Hepatocyte (in vitro differentiated cells): ENCODE measurements at regions not wholly inside any gene's neighbourhood (a gene's known extent, or its start where the extent isn't known, plus 50 kb on each side); places are given as distances from the start of the nearest gene placed in this dataset.

Experiments used
- DNase-seq: peaks from one replicate; pipeline ENCODE4 v3.0.0-alpha.2; 2016; ENCODE audit warnings: low spot score
- H2AFZ ChIP-seq: fragments of 200-600 bp; sonication (generic); 2 replicates; pipeline ENCODE4 v1.6.0; 2016; ENCODE audit warnings: antibody characterized with exemption, mild to moderate bottlenecking
- H3K27ac ChIP-seq: fragments of 200-600 bp; sonication (generic); 2 replicates; pipeline ENCODE4 v1.5.1; 2016; ENCODE audit warnings: mild to moderate bottlenecking
- H3K27me3 ChIP-seq: fragments of 200-600 bp; sonication (generic); 2 replicates; pipeline ENCODE4 v1.6.1; 2016
- H3K36me3 ChIP-seq: fragments of 200-600 bp; sonication (generic); replicated peaks from 2 replicates; pipeline ENCODE4 v1.5.1; 2016; ENCODE audit warnings: low read depth; ENCODE audit not compliant: insufficient read depth
- H3K4me1 ChIP-seq: fragments of 200-600 bp; sonication (generic); 2 replicates; pipeline ENCODE4 v1.5.1; 2016; ENCODE audit warnings: mild to moderate bottlenecking, moderate library complexity; ENCODE audit not compliant: insufficient read depth
- H3K4me2 ChIP-seq: fragments of 200-600 bp; sonication (generic); 2 replicates; pipeline ENCODE4 v1.6.0; 2016
- H3K4me3 ChIP-seq: fragments of 200-600 bp; sonication (generic); 2 replicates; pipeline ENCODE4 v1.5.1; 2016; ENCODE audit warnings: mild to moderate bottlenecking
- H3K79me2 ChIP-seq: fragments of 200-600 bp; sonication (generic); 2 replicates; pipeline ENCODE4 v1.6.0; 2017; ENCODE audit warnings: mild to moderate bottlenecking
- H3K9me2 ChIP-seq: fragments of 200-600 bp; sonication (generic); replicated peaks from 2 replicates; pipeline ENCODE4 v1.6.0; 2017; ENCODE audit warnings: mild to moderate bottlenecking; ENCODE audit not compliant: insufficient read depth
- H3K9me3 ChIP-seq: fragments of 200-600 bp; sonication (generic); 2 replicates; pipeline ENCODE4 v1.5.1; 2016; ENCODE audit warnings: low read depth, mild to moderate bottlenecking
- H4K20me1 ChIP-seq: fragments of 200-600 bp; sonication (generic); 2 replicates; pipeline ENCODE4 v1.6.0; 2016; ENCODE audit warnings: mild to moderate bottlenecking; ENCODE audit not compliant: insufficient read depth, poor library complexity, severe bottlenecking
- EZH2 ChIP-seq: fragments of 200-600 bp; sonication (generic); IDR thresholded peaks from 2 replicates; pipeline ENCODE4 v1.6.1; 2016; ENCODE audit warnings: antibody characterized with exemption, mild to moderate bottlenecking, borderline replicate concordance
- EZH2phosphoT487 ChIP-seq: fragments of 200-600 bp; sonication (generic); IDR thresholded peaks from one replicate; pipeline ENCODE4 v1.6.1; 2018; ENCODE audit warnings: antibody characterized with exemption, mild to moderate bottlenecking, low read depth, moderate library complexity; ENCODE audit not compliant: unreplicated experiment, severe bottlenecking
- WGBS: methylation state at CpG from one replicate; pipeline ENCODE4 v1.1.6; 2016; ENCODE audit warnings: low lambda C conversion rate; ENCODE audit errors: missing lambda C conversion rate; 5-methylcytosine and 5-hydroxymethylcytosine counted together
- TF ChIP-seq, protein P1 (sequence below): fragments of 200-600 bp; sonication (generic); IDR thresholded peaks from 2 replicates; pipeline ENCODE4 v1.5.1; 2016; ENCODE audit warnings: antibody characterized with exemption, mild to moderate bottlenecking; ENCODE audit not compliant: poor library complexity

DNA sequence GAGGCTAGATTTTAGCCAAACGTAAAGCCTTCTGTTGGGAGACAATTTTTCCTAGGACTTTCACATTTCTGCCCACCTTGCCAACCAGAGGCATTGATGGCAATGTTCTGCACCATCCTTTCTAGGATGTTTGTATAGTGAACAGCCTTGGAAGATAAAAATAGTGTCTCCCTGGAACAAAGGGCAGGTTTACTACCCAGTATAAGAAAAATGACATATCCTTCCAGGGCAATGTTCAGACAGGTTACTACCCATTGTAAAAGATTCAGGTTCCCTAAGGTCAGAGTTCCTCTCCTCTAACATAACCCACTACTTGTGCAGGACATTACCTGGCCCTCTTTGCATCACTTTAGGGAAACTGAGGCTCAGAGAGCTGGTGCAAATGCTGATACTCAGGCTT lies 248.2 kb upstream of the VEPH1 start:
- no peak for DNase-seq
- H4K20me1 ChIP-seq: no peaks in the 10 kb centered on the region
- TF ChIP-seq, protein P1, sequence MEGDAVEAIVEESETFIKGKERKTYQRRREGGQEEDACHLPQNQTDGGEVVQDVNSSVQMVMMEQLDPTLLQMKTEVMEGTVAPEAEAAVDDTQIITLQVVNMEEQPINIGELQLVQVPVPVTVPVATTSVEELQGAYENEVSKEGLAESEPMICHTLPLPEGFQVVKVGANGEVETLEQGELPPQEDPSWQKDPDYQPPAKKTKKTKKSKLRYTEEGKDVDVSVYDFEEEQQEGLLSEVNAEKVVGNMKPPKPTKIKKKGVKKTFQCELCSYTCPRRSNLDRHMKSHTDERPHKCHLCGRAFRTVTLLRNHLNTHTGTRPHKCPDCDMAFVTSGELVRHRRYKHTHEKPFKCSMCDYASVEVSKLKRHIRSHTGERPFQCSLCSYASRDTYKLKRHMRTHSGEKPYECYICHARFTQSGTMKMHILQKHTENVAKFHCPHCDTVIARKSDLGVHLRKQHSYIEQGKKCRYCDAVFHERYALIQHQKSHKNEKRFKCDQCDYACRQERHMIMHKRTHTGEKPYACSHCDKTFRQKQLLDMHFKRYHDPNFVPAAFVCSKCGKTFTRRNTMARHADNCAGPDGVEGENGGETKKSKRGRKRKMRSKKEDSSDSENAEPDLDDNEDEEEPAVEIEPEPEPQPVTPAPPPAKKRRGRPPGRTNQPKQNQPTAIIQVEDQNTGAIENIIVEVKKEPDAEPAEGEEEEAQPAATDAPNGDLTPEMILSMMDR: no peak
- TF ChIP-seq EZH2: no peak
- TF ChIP-seq EZH2phosphoT487: no peak
- H3K36me3 ChIP-seq: no peaks in the 10 kb centered on the region
- H3K4me1 ChIP-seq: peaks cover 5% of the 10 kb centered on the region
- H3K9me3 ChIP-seq: no peaks in the 10 kb centered on the region
- H3K4me2 ChIP-seq: no peak overlapping the region
- no peaks in the 10 kb centered on the region for H3K79me2 ChIP-seq
- H3K27ac ChIP-seq: no peak overlapping the region
- H2AFZ ChIP-seq: no peak overlapping the region
- H3K4me3 ChIP-seq: no peak overlapping the region
- H3K27me3 ChIP-seq: no peaks in the 10 kb centered on the region
- no peaks in the 10 kb centered on the region for H3K9me2 ChIP-seq
- 65% methylated on average over 1 of the region's 1 CpG for WGBS

DNA sequence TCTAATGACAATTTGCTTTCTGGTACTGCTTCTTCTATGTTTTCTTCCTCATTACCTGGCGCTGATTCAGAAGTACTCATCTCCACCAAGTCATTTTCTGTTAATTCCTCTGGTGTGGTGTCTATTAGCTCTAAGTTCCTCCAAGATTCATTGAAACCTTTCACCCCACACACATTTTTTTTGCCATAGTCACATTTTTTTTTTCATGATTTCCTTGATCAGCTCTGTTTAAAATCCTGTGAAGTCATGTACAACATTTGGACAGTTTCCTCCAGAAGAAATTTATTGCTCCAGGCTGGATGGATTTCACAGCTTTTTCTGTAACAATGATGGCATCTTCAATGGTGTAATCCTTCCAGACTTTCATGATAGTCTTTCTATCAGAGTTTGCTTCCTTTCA lies 243.2 kb upstream of the VEPH1 start:
- no peak overlapping the region for H2AFZ ChIP-seq
- H3K4me1 ChIP-seq: no peaks in the 10 kb centered on the region
- no peaks in the 10 kb centered on the region for H3K79me2 ChIP-seq
- no peak overlapping the region for H3K27ac ChIP-seq
- no peak overlapping the region for H3K4me2 ChIP-seq
- no peak overlapping the region for H3K4me3 ChIP-seq
- no peak for TF ChIP-seq EZH2phosphoT487
- TF ChIP-seq EZH2: no peak
- TF ChIP-seq, protein P1: no peak
- WGBS: 90% methylated on average over 1 of the region's 1 CpG
- DNase-seq: no peak
- H3K36me3 ChIP-seq: no peaks in the 10 kb centered on the region
- H4K20me1 ChIP-seq: no peaks in the 10 kb centered on the region
- H3K27me3 ChIP-seq: no peaks in the 10 kb centered on the region
- no peaks in the 10 kb centered on the region for H3K9me3 ChIP-seq
- no peaks in the 10 kb centered on the region for H3K9me2 ChIP-seq

DNA sequence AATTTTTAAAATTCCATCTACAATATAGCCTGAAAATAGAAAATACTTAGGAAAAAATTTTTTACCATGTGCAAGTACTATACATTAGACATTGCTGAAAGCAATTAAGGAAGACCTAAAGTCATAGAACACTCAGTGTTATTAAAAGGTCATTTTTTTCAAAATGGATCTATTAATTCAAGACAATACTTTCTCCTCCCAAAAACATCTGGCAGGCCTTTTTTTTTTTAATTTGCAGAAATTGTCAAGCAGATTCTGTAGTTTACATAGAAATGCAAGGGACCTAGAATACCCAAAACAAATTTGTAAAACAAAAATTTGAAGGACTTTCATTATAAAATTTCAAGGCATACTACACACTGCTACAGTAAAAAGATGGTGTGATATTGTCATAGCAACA lies 238.4 kb upstream of the VEPH1 start:
- no peak for DNase-seq
- Histone ChIP-seq H3K36me3 (no peaks in the 10 kb centered on the region), H4K20me1 (no peaks in the 10 kb centered on the region), H3K27ac (no peak overlapping the region), H2AFZ (no peak overlapping the region), H3K79me2 (no peaks in the 10 kb centered on the region), H3K27me3 (no peaks in the 10 kb centered on the region), H3K9me2 (no peaks in the 10 kb centered on the region), H3K4me2 (no peak overlapping the region), H3K4me3 (no peak overlapping the region), H3K9me3 (no peaks in the 10 kb centered on the region), H3K4me1 (no peaks in the 10 kb centered on the region)
- TF ChIP-seq, protein P1: no peak
- TF ChIP-seq EZH2phosphoT487: no peak
- TF ChIP-seq EZH2: no peak

DNA sequence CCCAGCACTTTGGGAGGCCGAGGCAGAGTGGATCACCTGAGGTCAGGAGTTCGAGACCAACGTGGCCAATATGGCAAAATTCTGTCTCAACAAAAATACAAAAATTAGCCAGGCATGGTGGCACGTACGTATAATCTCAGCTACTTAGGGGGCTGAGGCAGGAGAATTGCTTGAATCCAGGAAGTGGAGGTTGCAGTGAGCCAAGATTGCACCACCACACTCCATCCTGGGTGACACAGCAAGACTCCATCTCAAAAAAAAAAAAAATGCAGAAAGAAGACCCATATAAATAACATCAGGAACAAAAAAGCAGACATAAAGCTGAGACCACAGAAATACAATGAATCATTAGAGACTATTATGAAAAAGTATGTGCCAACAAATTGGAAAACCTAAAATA lies 235.2 kb upstream of the VEPH1 start:
- no peaks in the 10 kb centered on the region for H3K27me3 ChIP-seq
- no peaks in the 10 kb centered on the region for H3K9me3 ChIP-seq
- no peaks in the 10 kb centered on the region for H3K9me2 ChIP-seq
- no peak overlapping the region for H2AFZ ChIP-seq
- no peak overlapping the region for H3K4me3 ChIP-seq
- WGBS: 93% methylated on average over 5 of the region's 5 CpGs
- no peak overlapping the region for H3K27ac ChIP-seq
- no peaks in the 10 kb centered on the region for H3K4me1 ChIP-seq
- no peak for DNase-seq
- H4K20me1 ChIP-seq: no peaks in the 10 kb centered on the region
- no peaks in the 10 kb centered on the region for H3K36me3 ChIP-seq
- TF ChIP-seq EZH2 (no peak), EZH2phosphoT487 (no peak)
- TF ChIP-seq, protein P1: no peak
- no peak overlapping the region for H3K4me2 ChIP-seq
- no peaks in the 10 kb centered on the region for H3K79me2 ChIP-seq
